ENCODE measurements at regions not wholly inside any gene's neighbourhood (a gene's known extent, or its start where the extent isn't known, plus 50 kb on each side); places are given as distances from the start of the nearest gene placed in this dataset.

DNA sequence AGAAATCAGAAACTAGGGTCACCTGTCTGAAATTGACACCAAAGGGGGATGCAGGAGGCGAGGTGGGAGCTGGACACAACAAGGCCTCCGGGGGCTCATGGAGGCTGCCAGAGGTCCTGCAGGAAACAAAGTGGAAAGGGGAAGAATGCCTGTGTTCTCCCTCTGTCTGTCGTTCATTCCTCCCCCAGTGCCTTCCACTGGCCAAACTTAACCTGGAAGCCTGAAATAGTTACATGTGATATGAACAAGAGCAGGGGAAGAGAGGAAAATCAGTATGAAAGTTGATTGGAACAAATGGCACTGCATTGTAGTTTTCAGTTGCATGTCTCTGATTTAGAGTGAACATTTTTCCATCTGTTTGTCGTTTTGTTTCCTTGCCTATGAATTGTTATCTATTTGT lies 502.0 kb upstream of the CFAP20DC start:
- Histone ChIP-seq H3K36me3 (no peaks in the 10 kb centered on the region), H3K27me3 (no peaks in the 10 kb centered on the region), H3K9me3 (ENCODE audit: low read depth) (no peaks in the 10 kb centered on the region), H3K27ac (no peak overlapping the region), H3K4me3 (no peak overlapping the region), H3K4me1 (ENCODE audit: low read depth) (peaks cover 8% of the 10 kb centered on the region)
- DNase-seq (ENCODE audit: low read depth in 1 of 2, low spot score in 1 of 2): peak in 1 of 2 donors; percentile 19
- no peak for TF ChIP-seq CTCF (IDR thresholded peaks at IDR 0.05; ENCODE audit: low read depth, low read length)

GRCh38 chr3:59549962-59550361 lies 500.1 kb upstream of the CFAP20DC start:
- Histone ChIP-seq H3K27me3 (no peaks in the 10 kb centered on the region), H3K36me3 (no peaks in the 10 kb centered on the region), H3K27ac (no peak overlapping the region), H3K4me1 (ENCODE audit: low read depth) (peaks cover 8% of the 10 kb centered on the region), H3K9me3 (ENCODE audit: low read depth) (no peaks in the 10 kb centered on the region), H3K4me3 (no peak overlapping the region)
- TF ChIP-seq CTCF (IDR thresholded peaks at IDR 0.05; ENCODE audit: low read depth, low read length): no peak
- DNase-seq (ENCODE audit: low read depth in 1 of 2, low spot score in 1 of 2): no peak

DNA sequence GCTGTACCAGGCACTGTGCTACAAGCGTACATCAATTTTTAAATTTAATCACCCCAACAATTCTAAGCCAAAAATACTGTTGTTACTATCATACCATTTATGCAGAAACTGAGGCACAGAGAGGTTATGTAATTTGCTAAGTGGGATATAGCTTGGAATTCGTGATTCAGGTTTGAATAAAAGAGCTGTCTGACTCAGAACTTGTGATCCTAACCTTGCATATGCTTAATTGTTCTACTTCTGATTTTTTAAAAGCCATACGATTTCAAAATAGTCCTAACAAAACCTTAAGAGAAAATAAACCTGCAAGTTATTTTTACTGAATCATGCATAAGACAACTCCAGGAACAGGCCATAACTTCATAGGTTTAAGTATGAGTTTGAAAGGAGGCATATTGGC lies 498.0 kb upstream of the CFAP20DC start:
- H3K9me3 ChIP-seq (ENCODE audit: low read depth): no peaks in the 10 kb centered on the region
- H3K4me1 ChIP-seq (ENCODE audit: low read depth): peaks cover 8% of the 10 kb centered on the region
- H3K36me3 ChIP-seq: no peaks in the 10 kb centered on the region
- TF ChIP-seq CTCF (IDR thresholded peaks at IDR 0.05; ENCODE audit: low read depth, low read length): no peak
- DNase-seq (ENCODE audit: low read depth in 1 of 2, low spot score in 1 of 2): no peak
- no peaks in the 10 kb centered on the region for H3K27me3 ChIP-seq
- no peak overlapping the region for H3K4me3 ChIP-seq
- no peak overlapping the region for H3K27ac ChIP-seq

DNA sequence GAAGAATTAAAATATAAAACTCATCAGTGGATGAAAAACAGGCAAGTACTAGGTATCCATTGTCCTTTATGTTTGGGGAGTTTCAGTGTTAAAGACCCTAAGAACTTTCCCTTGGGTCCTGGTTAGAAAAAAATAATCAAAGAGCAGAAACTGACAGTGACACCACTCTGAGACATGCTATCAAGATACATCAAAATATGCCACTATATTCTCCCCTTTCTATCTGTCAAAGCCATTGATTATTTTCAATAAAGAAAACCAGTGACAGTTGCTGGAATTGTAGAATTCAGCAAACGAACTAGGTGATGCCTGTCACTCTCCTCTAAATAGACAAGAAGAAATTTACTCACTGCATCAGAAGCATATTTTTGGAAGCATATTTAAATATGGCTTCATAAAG lies 496.7 kb upstream of the CFAP20DC start:
- no peak for DNase-seq (ENCODE audit: low read depth in 1 of 2, low spot score in 1 of 2)
- H3K27ac ChIP-seq: no peak overlapping the region
- TF ChIP-seq CTCF (IDR thresholded peaks at IDR 0.05; ENCODE audit: low read depth, low read length): no peak
- no peaks in the 10 kb centered on the region for H3K36me3 ChIP-seq
- H3K4me3 ChIP-seq: no peak overlapping the region
- no peaks in the 10 kb centered on the region for H3K27me3 ChIP-seq
- no peaks in the 10 kb centered on the region for H3K9me3 ChIP-seq (ENCODE audit: low read depth)
- H3K4me1 ChIP-seq (ENCODE audit: low read depth): peaks cover 2% of the 10 kb centered on the region

DNA sequence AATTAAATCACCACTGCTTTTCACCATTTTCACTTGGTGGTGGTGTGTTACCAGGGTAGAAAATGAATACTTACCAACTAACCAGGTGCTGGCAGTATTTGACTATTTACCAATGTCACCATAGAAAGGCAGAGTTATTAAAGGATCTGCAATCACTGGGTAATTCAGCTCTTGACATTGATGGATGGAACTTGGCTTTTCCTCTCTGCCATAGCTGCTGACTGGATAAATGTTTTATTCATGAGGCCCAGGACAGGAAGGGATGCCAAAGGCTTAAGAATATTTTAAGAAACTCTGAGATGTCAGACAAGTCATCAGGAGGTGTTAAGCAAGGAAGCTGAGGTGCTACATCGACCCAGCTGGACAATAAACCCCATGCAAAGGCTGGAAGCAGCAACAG lies 495.5 kb upstream of the CFAP20DC start:
- Histone ChIP-seq H3K27ac (no peak overlapping the region), H3K27me3 (no peaks in the 10 kb centered on the region), H3K9me3 (ENCODE audit: low read depth) (no peaks in the 10 kb centered on the region), H3K4me1 (ENCODE audit: low read depth) (no peaks in the 10 kb centered on the region), H3K36me3 (no peaks in the 10 kb centered on the region), H3K4me3 (no peak overlapping the region)
- TF ChIP-seq CTCF (IDR thresholded peaks at IDR 0.05; ENCODE audit: low read depth, low read length): no peak
- DNase-seq (ENCODE audit: low read depth in 1 of 2, low spot score in 1 of 2): peak in 1 of 2 donors; percentile 12

DNA sequence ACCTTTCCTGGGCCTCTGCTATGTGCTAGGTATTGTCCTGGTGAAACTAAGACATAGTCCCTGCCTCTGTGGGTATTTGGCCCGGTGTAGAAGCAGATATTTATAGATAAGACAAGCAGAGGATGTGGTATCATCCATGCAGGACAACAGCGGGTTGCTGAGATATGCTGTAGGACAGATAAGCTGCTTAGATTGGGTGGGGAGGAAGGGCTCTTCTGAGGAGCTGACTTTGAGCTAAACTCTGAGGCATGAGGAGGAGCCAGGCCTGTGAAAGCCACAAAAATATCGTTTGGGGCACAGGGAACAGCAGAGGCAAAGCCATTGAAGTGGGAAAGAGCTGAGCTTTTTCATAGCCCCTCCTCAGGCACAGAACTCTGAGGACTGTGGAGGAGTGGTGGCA lies 492.5 kb upstream of the CFAP20DC start:
- Histone ChIP-seq H3K27me3 (no peaks in the 10 kb centered on the region), H3K9me3 (ENCODE audit: low read depth) (no peaks in the 10 kb centered on the region), H3K36me3 (no peaks in the 10 kb centered on the region), H3K27ac (no peak overlapping the region), H3K4me1 (ENCODE audit: low read depth) (no peaks in the 10 kb centered on the region), H3K4me3 (no peak overlapping the region)
- no peak for DNase-seq (ENCODE audit: low read depth in 1 of 2, low spot score in 1 of 2)
- TF ChIP-seq CTCF (IDR thresholded peaks at IDR 0.05; ENCODE audit: low read depth, low read length): no peak

Measured in cardiac muscle cell (in vitro differentiated cells and primary cell).